IMR-90 (cell line): ENCODE measurements at regions not wholly inside any gene's neighbourhood (a gene's known extent, or its start where the extent isn't known, plus 50 kb on each side); places are given as distances from the start of the nearest gene placed in this dataset.

Experiments used
- BHLHE40 ChIP-seq: fragments of 150-350 bp; IDR thresholded peaks from 2 replicates; pipeline ENCODE4 v1.6.1; 2016; ENCODE audit warnings: mild to moderate bottlenecking, low read depth, low read length
- MAFK ChIP-seq: IDR thresholded peaks from 2 replicates; pipeline ENCODE4 v1.6.1; 2012; ENCODE audit warnings: low read depth, low read length, improper control_type of control experiment
- MAZ ChIP-seq: IDR thresholded peaks from 2 replicates; pipeline ENCODE4 v1.6.1; 2012; ENCODE audit warnings: low read depth, mild to moderate bottlenecking, low read length, improper control_type of control experiment, moderate library complexity, borderline replicate concordance
- NFE2L2 ChIP-seq: fragments of 150-350 bp; IDR thresholded peaks from 2 replicates; pipeline ENCODE4 v1.6.1; 2016; ENCODE audit warnings: low read depth, mild to moderate bottlenecking, low read length
- POLR2A ChIP-seq: IDR thresholded peaks from 2 replicates; pipeline ENCODE4 v1.6.1; 2012; ENCODE audit warnings: mild to moderate bottlenecking, low read depth, low read length
- RAD21 ChIP-seq: IDR thresholded peaks from 2 replicates; pipeline ENCODE4 v1.6.1; 2012; ENCODE audit warnings: low read length, improper control_type of control experiment
- RCOR1 ChIP-seq: IDR thresholded peaks from 2 replicates; pipeline ENCODE4 v1.6.1; 2012; ENCODE audit warnings: mild to moderate bottlenecking, low read length, improper control_type of control experiment; ENCODE audit not compliant: insufficient replicate concordance
- RFX5 ChIP-seq: IDR thresholded peaks from 2 replicates; pipeline ENCODE4 v1.8.0; 2012; ENCODE audit warnings: low read depth, mild to moderate bottlenecking, low read length, moderate library complexity
- SMC3 ChIP-seq: fragments of 150-350 bp; IDR thresholded peaks from 2 replicates; pipeline ENCODE4 v1.6.1; 2016; ENCODE audit warnings: low read depth, mild to moderate bottlenecking, antibody characterized with exemption, low read length, moderate library complexity
- USF2 ChIP-seq: fragments of 150-350 bp; IDR thresholded peaks from 2 replicates; pipeline ENCODE4 v1.6.1; 2017; ENCODE audit warnings: mild to moderate bottlenecking, antibody characterized with exemption, low read length, low read depth
- TF ChIP-seq, protein P1 (sequence below): conservative IDR thresholded peaks from 2 replicates; pipeline ENCODE4 v1.5.1; 2012; ENCODE audit warnings: mild to moderate bottlenecking, low read depth, low read length, improper control_type of control experiment

- TF ChIP-seq POLR2A (no peak), RFX5 (no peak), MAFK (no peak), RAD21 (no peak), RCOR1 (no peak), NFE2L2 (no peak), BHLHE40 (no peak), SMC3 (no peak), USF2 (no peak), MAZ (no peak)
- TF ChIP-seq, protein P1, sequence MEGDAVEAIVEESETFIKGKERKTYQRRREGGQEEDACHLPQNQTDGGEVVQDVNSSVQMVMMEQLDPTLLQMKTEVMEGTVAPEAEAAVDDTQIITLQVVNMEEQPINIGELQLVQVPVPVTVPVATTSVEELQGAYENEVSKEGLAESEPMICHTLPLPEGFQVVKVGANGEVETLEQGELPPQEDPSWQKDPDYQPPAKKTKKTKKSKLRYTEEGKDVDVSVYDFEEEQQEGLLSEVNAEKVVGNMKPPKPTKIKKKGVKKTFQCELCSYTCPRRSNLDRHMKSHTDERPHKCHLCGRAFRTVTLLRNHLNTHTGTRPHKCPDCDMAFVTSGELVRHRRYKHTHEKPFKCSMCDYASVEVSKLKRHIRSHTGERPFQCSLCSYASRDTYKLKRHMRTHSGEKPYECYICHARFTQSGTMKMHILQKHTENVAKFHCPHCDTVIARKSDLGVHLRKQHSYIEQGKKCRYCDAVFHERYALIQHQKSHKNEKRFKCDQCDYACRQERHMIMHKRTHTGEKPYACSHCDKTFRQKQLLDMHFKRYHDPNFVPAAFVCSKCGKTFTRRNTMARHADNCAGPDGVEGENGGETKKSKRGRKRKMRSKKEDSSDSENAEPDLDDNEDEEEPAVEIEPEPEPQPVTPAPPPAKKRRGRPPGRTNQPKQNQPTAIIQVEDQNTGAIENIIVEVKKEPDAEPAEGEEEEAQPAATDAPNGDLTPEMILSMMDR, result no peak
Observed at GRCh38 chr13:99884913-99885312, 86.7 kb downstream of the ZIC5 start.
